GM12872 (cell line): ENCODE measurements at regions not wholly inside any gene's neighbourhood (a gene's known extent, or its start where the extent isn't known, plus 50 kb on each side); places are given as distances from the start of the nearest gene placed in this dataset.

Source experiments
- TF ChIP-seq, protein P1 (sequence below): IDR thresholded peaks from 3 replicates; pipeline ENCODE4 v1.5.1; 2011; ENCODE audit warnings: low read depth, mild to moderate bottlenecking, low read length, moderate library complexity; ENCODE audit not compliant: insufficient read depth

DNA sequence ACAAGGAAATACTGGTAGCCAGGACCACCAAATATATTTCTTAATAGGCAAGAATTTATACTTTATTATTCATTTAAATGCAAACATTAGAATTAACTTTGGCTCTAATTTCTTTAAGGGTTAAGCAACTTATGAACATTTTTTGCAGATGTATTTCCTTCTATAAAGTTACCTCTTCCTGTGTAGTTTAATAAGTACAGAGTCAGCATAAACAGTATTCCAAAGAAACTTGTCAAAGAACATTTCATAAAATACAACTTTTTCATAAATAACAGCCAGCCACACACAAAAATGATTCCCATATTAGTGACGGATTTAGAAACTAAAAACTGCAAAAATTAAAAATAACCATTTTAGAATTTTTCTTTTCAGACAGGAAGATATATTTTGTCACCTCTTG lies 723.2 kb downstream of the KCNJ2 start:
- TF ChIP-seq, protein P1, sequence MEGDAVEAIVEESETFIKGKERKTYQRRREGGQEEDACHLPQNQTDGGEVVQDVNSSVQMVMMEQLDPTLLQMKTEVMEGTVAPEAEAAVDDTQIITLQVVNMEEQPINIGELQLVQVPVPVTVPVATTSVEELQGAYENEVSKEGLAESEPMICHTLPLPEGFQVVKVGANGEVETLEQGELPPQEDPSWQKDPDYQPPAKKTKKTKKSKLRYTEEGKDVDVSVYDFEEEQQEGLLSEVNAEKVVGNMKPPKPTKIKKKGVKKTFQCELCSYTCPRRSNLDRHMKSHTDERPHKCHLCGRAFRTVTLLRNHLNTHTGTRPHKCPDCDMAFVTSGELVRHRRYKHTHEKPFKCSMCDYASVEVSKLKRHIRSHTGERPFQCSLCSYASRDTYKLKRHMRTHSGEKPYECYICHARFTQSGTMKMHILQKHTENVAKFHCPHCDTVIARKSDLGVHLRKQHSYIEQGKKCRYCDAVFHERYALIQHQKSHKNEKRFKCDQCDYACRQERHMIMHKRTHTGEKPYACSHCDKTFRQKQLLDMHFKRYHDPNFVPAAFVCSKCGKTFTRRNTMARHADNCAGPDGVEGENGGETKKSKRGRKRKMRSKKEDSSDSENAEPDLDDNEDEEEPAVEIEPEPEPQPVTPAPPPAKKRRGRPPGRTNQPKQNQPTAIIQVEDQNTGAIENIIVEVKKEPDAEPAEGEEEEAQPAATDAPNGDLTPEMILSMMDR: no peak

DNA sequence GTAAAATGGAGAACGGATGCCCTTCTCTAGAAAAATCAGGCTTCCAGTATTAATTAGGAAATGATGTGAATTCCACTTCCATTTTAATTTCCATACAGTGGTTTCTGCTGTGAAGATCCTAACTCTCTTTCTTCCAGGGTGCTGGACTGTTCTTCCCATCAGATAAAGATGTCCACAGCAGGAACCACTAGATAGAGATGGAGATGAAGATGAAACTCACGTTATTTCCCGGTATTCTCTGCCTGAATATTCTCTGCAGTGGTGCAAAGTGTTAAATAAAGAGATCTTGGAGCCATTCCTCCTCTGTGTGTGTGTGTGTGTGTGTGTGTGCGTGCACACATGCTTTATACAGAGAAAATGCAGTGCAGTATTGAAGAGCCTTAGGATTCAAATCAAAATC lies 727.5 kb downstream of the KCNJ2 start:
- TF ChIP-seq, protein P1: no peak

DNA sequence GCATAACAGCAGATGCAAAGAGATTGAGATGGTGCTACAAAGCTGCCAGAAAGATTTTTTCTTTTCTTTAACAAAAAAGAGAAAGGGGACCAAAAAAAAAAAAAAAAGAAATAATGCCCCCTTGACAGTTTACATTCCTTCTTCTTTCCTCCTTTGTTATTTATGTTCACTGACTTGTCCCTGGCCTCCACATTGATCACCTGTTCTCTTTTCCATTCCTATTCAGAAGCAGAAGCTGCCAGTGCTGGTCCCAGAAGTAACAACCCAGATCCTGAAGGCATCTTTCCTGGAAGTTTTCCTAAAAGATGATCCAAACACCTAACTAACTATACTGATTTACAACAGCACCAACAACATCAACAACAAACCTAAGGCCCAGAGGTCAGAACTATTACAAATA lies 728.1 kb downstream of the KCNJ2 start:
- TF ChIP-seq, protein P1: no peak

DNA sequence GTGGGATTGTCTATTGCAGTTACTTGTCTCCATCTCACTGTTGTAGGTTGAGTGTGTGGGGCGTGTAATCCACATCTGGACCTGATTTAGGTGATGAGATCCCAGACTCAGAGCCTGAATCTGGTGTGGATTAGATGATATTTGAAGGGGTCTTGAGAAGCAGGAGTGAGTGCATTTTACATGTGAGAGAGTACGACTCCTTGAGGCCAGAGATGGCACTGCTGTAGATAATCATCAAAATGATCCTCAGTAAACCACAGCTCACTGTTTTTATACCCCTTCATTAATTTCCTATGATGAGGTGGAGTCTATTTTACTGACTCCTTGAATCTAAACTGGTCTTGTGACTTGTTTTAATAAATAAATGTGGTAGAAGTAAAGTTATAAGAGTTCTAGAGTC lies 732.5 kb downstream of the KCNJ2 start:
- TF ChIP-seq, protein P1: peak; percentile 27; the same call in 1 of the 3 replicates

DNA sequence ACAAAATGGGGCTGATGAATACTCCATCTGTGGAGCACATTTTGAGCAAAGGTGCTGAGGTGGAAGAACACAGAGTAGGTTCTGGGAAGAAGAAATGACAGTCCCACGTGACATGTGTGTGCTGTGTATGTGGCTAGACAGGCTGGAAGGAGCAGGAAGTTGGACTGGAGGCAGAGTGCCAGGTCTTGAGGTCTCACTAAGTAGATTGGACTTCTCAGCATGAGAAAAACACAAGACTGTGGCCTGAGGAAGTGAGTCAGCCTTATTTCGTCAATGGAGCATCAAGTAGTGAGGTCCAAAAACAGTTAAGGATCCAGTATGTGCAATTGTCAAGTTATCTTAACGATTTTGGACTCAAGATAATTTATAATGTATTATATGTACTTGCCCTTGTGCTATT lies 736.5 kb downstream of the KCNJ2 start:
- TF ChIP-seq, protein P1: no peak

DNA sequence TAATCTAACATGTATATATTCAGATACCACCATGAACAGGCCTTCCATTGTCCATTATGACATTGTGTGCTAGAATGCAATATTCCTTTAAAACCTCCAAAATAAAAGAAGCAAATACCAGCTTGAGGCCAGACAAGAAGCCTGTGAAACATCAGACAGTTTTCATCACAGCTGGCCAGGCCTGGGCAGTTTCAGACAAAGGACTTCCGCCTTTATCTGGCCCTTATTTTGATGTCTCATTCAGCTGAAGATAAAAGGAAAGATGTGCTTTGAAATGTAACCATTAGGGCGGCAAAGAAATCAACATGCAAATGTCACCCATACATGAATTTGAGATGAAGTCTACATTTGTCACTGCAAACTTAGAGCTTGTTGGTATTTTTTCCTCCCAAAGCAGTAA lies 737.5 kb downstream of the KCNJ2 start:
- TF ChIP-seq, protein P1: no peak

DNA sequence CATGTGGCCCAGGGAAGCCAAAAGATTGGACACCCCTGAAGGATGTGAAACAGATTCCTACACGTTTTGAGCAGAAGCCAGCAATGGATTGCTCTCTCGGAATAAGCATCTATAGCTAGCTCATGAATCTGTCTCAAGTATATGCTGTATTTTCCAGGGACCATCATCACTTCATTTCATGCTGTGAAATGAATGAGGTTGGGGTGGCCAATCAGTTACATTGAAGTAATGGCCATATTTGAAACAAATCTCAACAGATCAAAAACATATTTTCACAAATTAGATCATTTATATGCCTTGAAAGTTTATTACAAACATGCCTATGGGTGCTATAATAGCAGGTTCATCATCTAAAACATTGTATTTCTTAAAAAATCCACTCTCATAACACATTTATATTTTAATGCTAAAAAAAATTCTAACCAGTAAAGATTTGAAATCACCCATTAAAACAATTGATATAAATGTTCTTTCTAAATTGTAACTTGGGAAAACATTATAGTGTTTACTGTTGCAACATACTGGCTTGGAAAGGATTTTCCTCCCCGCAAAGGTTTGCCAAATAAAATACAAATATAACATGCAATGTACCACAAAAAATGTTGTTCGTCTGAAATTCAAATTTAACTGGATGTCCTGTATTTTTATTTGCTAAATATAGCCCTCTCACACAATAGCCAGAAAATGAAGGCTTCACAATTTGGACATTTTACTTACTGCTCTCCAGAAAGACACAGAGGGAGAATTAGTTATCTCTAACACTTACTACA lies 743.6 kb downstream of the KCNJ2 start:
- TF ChIP-seq, protein P1: no peak
